Vagina (tissue), 2 donors: ENCODE measurements at regions not wholly inside any gene's neighbourhood (a gene's known extent, or its start where the extent isn't known, plus 50 kb on each side); places are given as distances from the start of the nearest gene placed in this dataset.

Experiments used
- CTCF ChIP-seq, 3 experiments: fragments of 450-650 bp in 2 of 3; fragments of 200-600 bp in 1 of 3; sonication (generic) in 1 of 3; IDR thresholded peaks; one replicate each; pipeline ENCODE4 v1.5.1; 2017 to 2019; ENCODE audit warnings: antibody characterized with exemption in 3 of 3, mild to moderate bottlenecking in 2 of 3, moderate library complexity in 2 of 3
- POLR2A ChIP-seq, 2 donors: fragments of 450-650 bp; IDR thresholded peaks; one replicate each; pipeline ENCODE4 v1.6.1; 2017; ENCODE audit warnings: antibody characterized with exemption in 2 of 2, mild to moderate bottlenecking in 2 of 2, moderate library complexity in 2 of 2
- POLR2AphosphoS5 ChIP-seq, 2 donors: sonication (generic); formaldehyde crosslinking; IDR thresholded peaks; one replicate each; pipeline ENCODE4 v1.9.0; 2017; ENCODE audit warnings: antibody characterized with exemption in 2 of 2, mild to moderate bottlenecking in 2 of 2, low read depth in 1 of 2; ENCODE audit not compliant: insufficient read depth in 1 of 2

GRCh38 chrX:55142206-55142918 is 53.5 kb downstream of the PAGE2 start:
- TF ChIP-seq CTCF (IDR thresholded peaks at IDR 0.05) (no peak), POLR2AphosphoS5 (IDR thresholded peaks at IDR 0.05; ENCODE audit: insufficient read depth in 1 of 2, low read depth in 1 of 2) (no peak), POLR2A (IDR thresholded peaks at IDR 0.05) (no peak)
